Endothelial cell of umbilical vein (primary cell): ENCODE measurements at regions not wholly inside any gene's neighbourhood (a gene's known extent, or its start where the extent isn't known, plus 50 kb on each side); places are given as distances from the start of the nearest gene placed in this dataset.
"Not testable (repeated sequence)": the region's sequence is repeated elsewhere in the genome, so short reads cannot be mapped to it uniquely, and the experiment has no call there.

Experiments used
- BruUV-seq: library from RNA; stranded (reverse); fragments of 400-500 nt; replicated peaks from 2 replicates; lab custom pipeline; 2021; lab: Mats Ljungman, UMichigan
- CTCF ChIA-PET: fragments of 300-600, 350-600 bp; sonication (Branson Sonifier 250); formaldehyde crosslinking; loops from one replicate; lab custom pipeline; 2021; ENCODE audit warnings: antibody characterized with exemption, inconsistent platforms; lab: Charles Lee
- POLR2A ChIA-PET: fragments of 300-600, 350-600 bp; sonication (Branson Sonifier 250); formaldehyde crosslinking; loops from one replicate; lab custom pipeline; 2021; ENCODE audit warnings: antibody characterized with exemption, inconsistent platforms; lab: Charles Lee
- DNase-seq: peaks from one replicate; pipeline ENCODE4 v3.0.0-alpha.2; 2011; ENCODE audit warnings: low read depth, low spot score
- FAIRE-seq: peaks from 2 replicates; lab custom pipeline; 2011; peaks lifted over from hg19 to GRCh38; lab: Jason Lieb, UNC
- H2AFZ ChIP-seq: 2 replicates; pipeline ENCODE4 v1.6.0; 2012; ENCODE audit warnings: low read depth, low read length, control low read depth, inconsistent platforms
- H3K27ac ChIP-seq: 2 replicates; pipeline ENCODE4 v1.5.1; 2011; ENCODE audit warnings: low read depth, mild to moderate bottlenecking, control low read depth, low read length, moderate library complexity; ENCODE audit not compliant: insufficient read depth
- H3K27me3 ChIP-seq, 2 experiments: 2 replicates each; pipeline versions ENCODE4 v1.6.0 to v1.6.1; 2011; ENCODE audit warnings: low read length in 2 of 2, mixed read lengths in 1 of 2; ENCODE audit not compliant: control insufficient read depth in 2 of 2, insufficient read depth in 2 of 2
- H3K36me3 ChIP-seq, 2 experiments: 2 replicates in 1 of 2; 3 replicates in 1 of 2; pipeline ENCODE4 v1.5.1; 2011; ENCODE audit warnings: low read length in 2 of 2, mild to moderate bottlenecking in 1 of 2, moderate library complexity in 1 of 2; ENCODE audit not compliant: control insufficient read depth in 2 of 2, insufficient read depth in 2 of 2; ENCODE audit errors: extremely low read depth in 1 of 2
- H3K4me1 ChIP-seq: 3 replicates; pipeline ENCODE4 v1.5.1; 2011; ENCODE audit warnings: mild to moderate bottlenecking, low read length; ENCODE audit not compliant: control insufficient read depth, insufficient read depth; ENCODE audit errors: extremely low read depth
- H3K4me2 ChIP-seq: 2 replicates; pipeline ENCODE4 v1.6.1; 2011; ENCODE audit warnings: low read length, control low read depth, mixed read lengths; ENCODE audit not compliant: insufficient read depth
- H3K4me3 ChIP-seq, 3 experiments: fragments of 200-600 bp in 1 of 3; sonication (generic), shearing (Covaris generic) in 1 of 3; replicated peaks in 1 of 3; 2 replicates each; pipeline ENCODE4 v1.5.1; 2011 to 2016; ENCODE audit warnings: control low read depth in 3 of 3, low read length in 3 of 3, mild to moderate bottlenecking in 2 of 3, inconsistent platforms in 1 of 3, low read depth in 1 of 3, moderate library complexity in 1 of 3; ENCODE audit not compliant: insufficient read depth in 1 of 3
- H3K79me2 ChIP-seq: 2 replicates; pipeline ENCODE4 v1.6.0; 2012; ENCODE audit warnings: low read length, inconsistent platforms; ENCODE audit not compliant: control insufficient read depth, insufficient read depth
- H3K9ac ChIP-seq: replicated peaks from 2 replicates; pipeline ENCODE3; 2011; ENCODE audit warnings: low read length, control low read depth; ENCODE audit not compliant: insufficient read depth; ENCODE audit errors: extremely low read depth
- H3K9me1 ChIP-seq: replicated peaks from 3 replicates; pipeline ENCODE4 v1.6.0; 2011; ENCODE audit warnings: mild to moderate bottlenecking, low read length; ENCODE audit not compliant: control insufficient read depth, insufficient read depth; ENCODE audit errors: extremely low read depth
- H3K9me3 ChIP-seq: replicated peaks from 2 replicates; pipeline ENCODE4 v1.5.1; 2012; ENCODE audit warnings: low read length, inconsistent platforms; ENCODE audit not compliant: control insufficient read depth, insufficient read depth
- H4K20me1 ChIP-seq: replicated peaks from 2 replicates; pipeline ENCODE3; 2011; ENCODE audit warnings: mild to moderate bottlenecking, low read length; ENCODE audit not compliant: control insufficient read depth, insufficient read depth; ENCODE audit errors: extremely low read depth
- CTCF ChIP-seq, 2 donors: IDR thresholded peaks; 1 replicate in 1 of 2; 2 replicates in 1 of 2; pipeline ENCODE4 v1.5.1; 2011; ENCODE audit warnings: low read length in 2 of 2, mild to moderate bottlenecking in 2 of 2, moderate library complexity in 2 of 2, control low read depth in 1 of 2, inconsistent platforms in 1 of 2, low read depth in 1 of 2; ENCODE audit not compliant: insufficient read depth in 1 of 2; ENCODE audit errors: extremely low read depth in 1 of 2
- JUN ChIP-seq: IDR thresholded peaks from 2 replicates; pipeline ENCODE4 v1.6.1; 2011; ENCODE audit warnings: borderline replicate concordance, low read depth; ENCODE audit not compliant: insufficient read length, insufficient read depth
- MAX ChIP-seq: IDR thresholded peaks from 2 replicates; pipeline ENCODE4 v1.6.1; 2011; ENCODE audit not compliant: insufficient read depth, insufficient read length
- POLR2A ChIP-seq: IDR thresholded peaks from 2 replicates; pipeline ENCODE4 v1.6.1; 2012; ENCODE audit warnings: low read depth, mild to moderate bottlenecking, control low read depth, low read length
- dilution Hi-C: fragments of 300-500 bp; cut with MboI; formaldehyde crosslinking; loops from one replicate; pipeline ENCODE4 v1.15.0; 2019; ENCODE audit warnings: low sequenced_read_pairs; ENCODE audit not compliant: extremely low pct_ligation_motif_present
- intact Hi-C: fragments of 100-400 bp; cut with micrococcal nuclease; formaldehyde crosslinking; loops from one replicate; pipeline ENCODE4 v1.10.0; 2022

GRCh38 chr7:15813448-15813847 is 127.0 kb upstream of the MEOX2 start:
- intact Hi-C loops (no loop called here), dilution Hi-C loops (no loop called here)
- Histone ChIP-seq H3K4me2 (no peak overlapping the region), H3K9ac (no peak overlapping the region), H3K9me3 (no peaks in the 10 kb centered on the region), H3K9me1 (no peaks in the 10 kb centered on the region), H3K27ac (no peak overlapping the region), H3K27me3 (no peaks in the 10 kb centered on the region), H3K36me3 (no peaks in the 10 kb centered on the region), H2AFZ (no peak overlapping the region), H3K4me3 (no peak overlapping the region), H4K20me1 (no peaks in the 10 kb centered on the region), H3K79me2 (no peaks in the 10 kb centered on the region), H3K4me1 (no peaks in the 10 kb centered on the region)
- BruUV-seq = no TSS peak
- DNase-seq (no peak), FAIRE-seq (no peak)
- no peak for TF ChIP-seq JUN
- TF ChIP-seq MAX = no peak
- TF ChIP-seq CTCF (IDR thresholded peaks at IDR 0.05; ENCODE audit: extremely low read depth in 1 of 2, insufficient read depth in 1 of 2, low read depth in 1 of 2, low read length in 2 of 2) = no peak
- no peak for TF ChIP-seq POLR2A
- ChIA-PET CTCF (interaction anchor here (1.2 kb wide), 1 partner anchor 93 kb away, joined by 3 read pairs; no protein-coding TSS in a partner anchor), POLR2A (no interaction called here)

GRCh38 chr7:15810383-15810782 is 123.9 kb upstream of the MEOX2 start:
- H4K20me1 ChIP-seq, intact Hi-C loops, CTCF ChIA-PET, H3K9ac ChIP-seq, dilution Hi-C loops, H2AFZ ChIP-seq, H3K4me1 ChIP-seq, H3K9me3 ChIP-seq, H3K27me3 ChIP-seq, POLR2A ChIA-PET, H3K79me2 ChIP-seq, H3K27ac ChIP-seq, DNase-seq, H3K36me3 ChIP-seq, H3K9me1 ChIP-seq, BruUV-seq, H3K4me2 ChIP-seq, H3K4me3 ChIP-seq, FAIRE-seq: not testable (repeated sequence)

- H3K4me3 ChIP-seq, H3K27ac ChIP-seq, H3K4me2 ChIP-seq, H4K20me1 ChIP-seq, POLR2A ChIA-PET, H3K27me3 ChIP-seq, H3K9me1 ChIP-seq, intact Hi-C loops, H3K36me3 ChIP-seq, dilution Hi-C loops, CTCF ChIA-PET, FAIRE-seq, H3K9me3 ChIP-seq, H3K4me1 ChIP-seq, DNase-seq, H3K9ac ChIP-seq, H2AFZ ChIP-seq, H3K79me2 ChIP-seq, BruUV-seq: not testable (repeated sequence)
Measured at GRCh38 chr7:15809936-15810335, 123.5 kb upstream of the MEOX2 start.
